HG02571 (cell line): ENCODE measurements at regions not wholly inside any gene's neighbourhood (a gene's known extent, or its start where the extent isn't known, plus 50 kb on each side); places are given as distances from the start of the nearest gene placed in this dataset.

ENCODE experiments used
- ATAC-seq: cut with Tn5 transposase; IDR thresholded peaks from one replicate; pipeline ENCODE4 v1.9.1; 2021; ENCODE audit warnings: mild to moderate bottlenecking, moderate library complexity; ENCODE audit not compliant: unreplicated experiment

DNA sequence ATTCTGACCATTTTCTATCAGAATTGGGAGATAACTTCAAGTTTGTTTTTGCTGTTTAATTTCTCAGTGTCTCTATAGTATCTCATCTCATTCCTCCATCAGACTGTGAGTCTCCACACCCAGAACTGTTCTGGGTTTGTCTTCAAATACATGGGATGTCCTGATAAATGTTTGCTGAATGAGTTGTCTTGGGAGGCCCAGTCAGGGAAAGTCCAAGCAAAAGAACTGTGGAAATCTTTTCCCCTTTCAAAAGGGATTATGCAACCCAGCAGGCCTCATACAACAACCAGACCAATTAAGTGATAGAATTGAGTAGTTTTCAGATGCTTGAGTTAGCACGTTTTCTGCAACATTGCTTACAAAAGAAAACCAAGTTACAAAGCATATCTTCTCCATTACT is 324.4 kb downstream of the BRINP1 start:
- ATAC-seq = no peak

DNA sequence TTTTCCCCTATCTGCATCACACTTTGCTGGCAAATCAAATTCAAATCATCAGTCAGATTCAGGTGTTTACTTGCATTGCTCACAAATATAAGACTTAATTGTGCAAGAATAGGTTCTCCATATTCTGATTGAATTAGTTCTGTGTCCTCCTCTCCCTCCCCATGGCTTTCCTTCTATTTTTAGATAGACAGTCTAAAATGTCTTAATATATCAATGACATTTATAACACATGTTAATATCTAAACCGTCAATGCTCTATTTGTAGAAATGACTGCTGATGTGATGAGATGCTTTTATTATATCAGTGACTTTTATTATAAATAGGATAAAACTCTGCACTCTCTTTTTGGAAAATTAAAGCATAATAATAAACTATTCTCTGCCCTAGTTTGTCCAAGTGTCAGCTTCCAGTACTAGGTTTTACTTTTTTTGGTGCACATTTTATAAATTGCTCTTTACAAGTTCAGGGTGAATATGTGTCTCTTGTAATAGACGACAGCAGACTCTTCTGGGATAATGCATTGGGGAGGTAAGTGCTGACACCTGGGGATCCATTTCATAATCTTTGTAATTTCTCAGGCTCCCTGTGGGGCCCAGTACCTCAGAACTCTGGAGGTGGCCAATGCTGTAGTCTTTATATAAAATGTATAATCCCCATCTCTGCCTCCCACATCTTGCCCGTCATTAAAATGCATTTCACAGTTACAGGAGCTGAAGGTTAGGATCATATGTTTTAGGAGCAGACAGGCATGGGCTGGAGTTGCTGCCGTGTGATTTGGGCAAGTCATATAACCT is 321.5 kb downstream of the BRINP1 start:
- ATAC-seq = no peak

DNA sequence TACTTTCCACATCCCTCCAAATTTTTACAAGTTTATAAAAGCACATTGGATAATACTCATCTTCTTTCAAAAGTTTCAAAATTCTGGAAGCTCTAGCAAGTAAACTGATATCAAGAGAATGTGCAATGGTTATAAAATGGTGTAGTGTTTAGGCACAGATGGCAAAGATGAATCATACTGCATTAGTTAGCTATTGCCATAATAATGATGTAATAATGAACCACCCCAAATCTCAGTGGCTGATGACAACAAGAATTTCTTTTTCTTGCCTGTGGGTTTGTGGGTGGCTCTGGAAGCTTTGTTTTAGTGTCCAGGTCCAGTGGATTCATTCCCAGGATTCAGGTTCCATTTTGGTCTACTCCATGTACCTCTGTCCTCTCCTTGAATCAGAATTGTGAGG is 319.0 kb downstream of the BRINP1 start:
- no peak for ATAC-seq

DNA sequence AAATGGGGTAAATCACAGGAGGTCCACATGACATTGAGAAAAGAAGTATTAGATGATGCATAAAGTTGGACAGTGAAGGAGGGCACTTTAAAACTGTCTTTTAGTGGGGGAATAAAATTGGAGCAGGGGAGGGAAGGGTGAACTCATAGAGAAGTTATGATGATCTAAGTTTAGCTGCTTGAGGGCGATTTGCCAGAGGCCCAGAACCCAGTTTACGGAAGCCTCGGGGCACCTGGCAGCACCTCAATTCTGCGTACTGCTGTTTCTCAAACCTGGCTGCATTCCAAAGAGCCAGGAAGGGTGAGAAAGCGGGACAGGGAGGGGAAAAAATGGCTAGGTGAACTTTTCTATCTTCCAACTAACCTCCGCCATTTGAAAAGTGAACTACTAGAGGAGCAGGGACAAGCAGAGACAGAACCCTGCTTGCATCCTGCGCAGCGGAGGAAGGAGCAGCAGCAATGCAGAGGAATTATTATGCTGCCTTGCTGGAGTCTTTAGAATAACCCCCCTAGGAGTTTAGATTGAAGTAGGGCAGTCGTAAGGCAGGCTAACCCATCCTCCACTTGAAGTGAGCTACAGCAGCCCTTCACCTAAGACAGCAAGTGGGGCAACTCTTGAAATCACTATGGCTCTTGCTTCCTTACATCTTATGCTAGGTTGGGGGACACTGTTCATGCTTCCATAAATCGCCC is 316.8 kb downstream of the BRINP1 start:
- ATAC-seq = no peak

DNA sequence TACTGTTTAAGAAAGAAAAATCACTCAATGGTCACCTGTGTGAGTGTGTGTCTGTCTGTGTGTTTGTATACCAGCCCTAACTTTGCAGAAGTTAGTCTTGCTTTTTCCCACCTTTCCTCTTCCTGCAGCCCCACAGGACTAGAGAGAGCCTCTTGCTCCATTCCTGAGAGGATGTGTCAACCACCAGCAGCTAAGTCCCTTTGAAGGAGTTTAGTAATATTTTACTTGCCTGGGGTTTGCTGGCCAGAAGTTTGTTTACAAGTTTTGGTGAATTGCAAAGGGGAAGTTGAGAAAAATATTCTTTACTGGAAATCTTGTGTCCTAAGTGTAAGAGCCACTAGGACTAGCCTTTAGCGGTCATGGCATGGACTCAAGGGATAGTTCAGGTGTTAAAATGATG is 316.2 kb downstream of the BRINP1 start:
- ATAC-seq = no peak

DNA sequence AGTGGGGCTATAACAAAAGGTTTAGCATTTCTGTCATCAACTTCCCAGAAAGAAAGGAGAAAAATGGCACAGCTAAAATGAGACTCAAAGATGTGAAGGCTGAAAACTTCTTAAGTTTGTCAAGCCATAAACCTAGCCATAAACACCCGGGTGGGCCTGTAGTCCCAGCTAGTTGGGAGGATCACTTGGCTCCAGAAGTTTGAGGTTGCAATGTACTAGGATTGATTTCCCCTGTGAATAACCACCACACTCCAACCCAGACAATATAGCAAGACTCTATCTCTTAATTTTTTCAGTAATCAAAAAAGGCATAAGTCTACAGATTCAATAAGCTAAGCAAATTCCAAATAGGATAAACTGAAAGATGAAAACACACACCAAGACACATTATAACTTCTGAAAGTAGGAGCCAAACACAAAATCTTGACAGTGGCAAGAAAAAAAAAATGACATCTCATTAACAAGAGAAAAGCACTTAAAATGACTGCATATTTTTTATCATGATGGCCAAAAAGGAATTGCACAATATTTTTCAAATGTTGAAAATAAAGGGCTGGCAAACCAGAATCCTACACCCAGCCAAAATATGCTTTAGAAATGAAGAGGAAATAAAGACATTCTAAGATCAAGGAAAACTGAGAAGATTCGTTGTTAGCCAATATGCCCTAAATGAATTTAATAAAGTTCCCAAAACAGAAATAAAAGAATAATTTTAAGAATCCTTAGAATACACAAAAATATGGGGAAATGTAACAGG is 308.4 kb downstream of the BRINP1 start:
- no peak for ATAC-seq

DNA sequence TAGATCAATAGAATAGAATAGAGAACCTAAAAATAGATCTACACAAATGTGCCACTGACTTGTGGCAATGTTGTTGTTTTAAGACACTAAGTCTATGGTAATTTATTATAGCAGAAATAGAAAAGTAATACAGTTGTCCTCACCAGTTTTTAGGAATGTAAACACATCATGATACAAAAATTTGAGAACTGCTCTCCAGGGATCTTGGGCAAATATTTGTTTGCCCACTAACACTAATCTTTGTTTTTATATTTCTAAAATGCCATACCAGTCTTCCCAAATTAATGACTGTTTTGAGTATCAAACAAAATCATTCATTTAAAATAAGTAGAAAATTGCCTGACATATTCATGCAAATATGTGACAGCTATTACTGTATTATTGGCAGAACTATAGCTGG is 297.6 kb downstream of the BRINP1 start:
- ATAC-seq = no peak

DNA sequence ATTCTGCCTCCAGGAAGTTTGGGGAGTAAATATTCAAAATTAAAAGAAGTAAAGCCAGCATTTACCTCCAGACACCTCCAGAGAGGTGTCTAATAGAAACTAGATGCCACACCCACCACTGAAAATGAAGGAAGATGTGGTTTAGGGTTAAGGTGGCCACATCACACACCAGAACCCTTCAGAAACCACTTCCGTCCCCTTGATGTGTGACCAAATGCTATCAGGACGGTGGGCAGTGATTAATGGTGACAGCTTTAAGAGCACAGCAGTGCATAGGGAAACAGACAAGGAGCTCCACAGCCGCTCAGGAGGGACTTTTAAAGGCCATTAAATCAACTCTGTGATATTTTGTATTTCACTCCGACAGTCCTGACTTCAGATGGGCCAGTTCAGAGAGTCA is 295.2 kb downstream of the BRINP1 start:
- ATAC-seq = no peak

DNA sequence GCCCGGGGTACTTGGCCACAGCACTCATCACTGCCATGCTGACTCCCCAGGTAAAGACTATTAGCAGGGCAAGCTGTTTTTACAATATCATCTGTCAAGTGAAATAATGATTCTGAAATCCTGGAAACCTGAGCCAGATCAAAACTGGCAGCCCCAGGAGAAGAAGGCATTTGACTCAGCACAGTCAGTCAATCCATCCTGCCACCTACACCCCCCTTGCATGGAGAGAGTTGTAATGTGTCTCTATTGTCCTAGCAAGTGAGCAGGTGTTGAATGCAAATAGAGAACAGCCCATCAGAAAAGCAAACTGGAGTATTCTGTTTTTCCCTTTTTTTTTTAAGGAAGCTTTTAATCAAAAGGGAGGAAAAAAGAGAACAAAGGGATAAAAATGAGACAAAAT is 291.2 kb downstream of the BRINP1 start:
- no peak for ATAC-seq

DNA sequence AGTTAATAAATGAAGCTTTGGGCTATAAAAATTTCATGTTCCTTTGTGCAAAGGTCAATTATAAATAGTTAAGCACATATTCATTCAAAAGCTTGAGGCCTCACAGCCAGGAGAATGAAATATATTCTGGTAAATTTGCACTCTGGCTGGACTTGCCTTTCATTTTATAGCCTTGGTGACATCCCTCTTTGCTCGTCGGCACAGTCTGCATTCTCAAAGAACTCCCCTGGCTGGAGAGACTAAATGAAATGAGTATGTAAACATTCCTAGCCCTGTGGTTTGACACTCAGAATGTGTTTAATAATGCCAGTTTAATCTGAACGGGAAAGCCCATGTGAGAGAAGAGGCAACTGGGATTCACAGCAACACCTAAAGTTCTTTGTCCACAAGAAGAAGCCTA is 285.6 kb downstream of the BRINP1 start:
- no peak for ATAC-seq

DNA sequence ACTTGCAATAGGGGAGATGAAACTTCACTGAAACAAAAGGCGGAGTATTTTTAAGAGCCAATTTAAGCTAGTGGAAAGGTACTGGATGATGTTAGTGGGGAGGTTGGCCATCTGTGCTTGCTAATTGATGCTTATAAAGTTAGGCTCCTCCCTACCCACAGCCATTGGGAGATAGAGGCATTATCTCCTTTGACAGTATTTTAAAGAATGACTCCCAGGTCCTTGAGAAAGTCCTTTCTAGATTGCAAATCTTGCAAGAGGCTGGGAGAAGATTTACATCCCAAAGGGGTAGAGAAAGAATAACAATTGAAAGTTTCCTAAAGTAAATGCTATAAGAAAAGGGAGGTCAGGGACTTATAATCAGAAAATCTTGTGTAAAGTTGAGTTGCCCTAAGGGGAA is 282.6 kb downstream of the BRINP1 start:
- ATAC-seq = no peak

DNA sequence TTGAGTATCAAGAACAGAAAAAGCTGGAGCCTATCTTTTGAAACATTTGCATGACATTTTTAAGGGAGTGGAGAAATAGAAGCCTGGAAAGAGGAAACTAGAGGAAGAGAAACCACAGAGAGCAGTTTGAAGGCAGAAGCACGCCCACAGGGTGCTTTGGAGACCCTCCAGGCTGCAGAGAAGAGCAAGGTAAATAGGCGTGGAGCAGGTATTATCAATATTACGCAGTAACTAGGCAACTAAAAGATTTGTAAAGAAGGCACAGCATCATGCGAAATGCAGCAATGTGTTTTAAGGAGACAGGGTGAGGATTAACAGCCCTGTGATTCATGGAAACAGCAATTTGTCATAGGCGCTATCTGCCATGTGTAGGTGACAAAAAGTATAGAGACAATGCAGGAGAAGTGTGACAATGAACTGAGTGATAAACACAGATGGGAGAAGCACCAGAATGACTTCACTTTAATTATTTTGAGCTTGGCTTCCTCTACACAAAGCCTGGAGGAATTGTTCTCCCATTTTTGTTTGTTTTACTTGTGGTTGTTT is 281.2 kb downstream of the BRINP1 start:
- no peak for ATAC-seq

DNA sequence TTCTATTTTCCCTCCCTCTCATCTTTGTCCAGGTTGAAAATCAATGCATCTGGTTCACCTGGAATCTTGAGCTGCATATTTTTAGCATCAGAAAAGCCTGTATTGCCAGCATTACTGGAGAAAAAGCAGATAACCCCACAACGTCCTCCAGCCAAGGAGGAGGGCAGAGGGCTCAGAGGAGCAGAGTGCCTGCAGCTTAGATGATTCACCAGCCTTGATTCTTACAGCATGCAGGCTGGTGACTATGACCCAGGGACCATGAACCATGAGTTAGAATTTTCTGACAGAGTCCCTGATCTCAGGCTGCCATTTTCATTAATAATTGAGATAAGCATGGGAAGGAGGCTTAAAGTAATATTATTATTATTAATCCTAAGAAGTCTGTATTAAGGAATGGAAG is 278.2 kb downstream of the BRINP1 start:
- no peak for ATAC-seq

DNA sequence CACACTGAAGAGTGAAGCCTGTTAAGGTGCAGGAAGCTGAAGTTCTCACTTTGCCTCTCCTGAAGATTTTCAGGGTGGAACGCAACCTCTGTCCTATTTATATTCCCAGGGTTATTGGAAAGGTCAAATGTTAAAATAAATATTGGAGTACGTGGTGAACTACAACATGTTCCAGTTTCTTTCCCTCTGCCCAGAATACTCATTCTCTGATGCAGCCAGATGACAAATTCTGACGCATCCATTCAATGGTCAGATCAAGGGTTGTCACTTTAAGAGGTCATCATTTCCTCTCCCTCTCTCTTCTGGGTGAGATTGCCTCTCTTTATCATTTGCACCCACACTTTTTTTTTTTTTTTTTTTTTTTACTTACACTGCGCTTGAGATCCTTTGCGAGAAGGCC is 277.1 kb downstream of the BRINP1 start:
- no peak for ATAC-seq

DNA sequence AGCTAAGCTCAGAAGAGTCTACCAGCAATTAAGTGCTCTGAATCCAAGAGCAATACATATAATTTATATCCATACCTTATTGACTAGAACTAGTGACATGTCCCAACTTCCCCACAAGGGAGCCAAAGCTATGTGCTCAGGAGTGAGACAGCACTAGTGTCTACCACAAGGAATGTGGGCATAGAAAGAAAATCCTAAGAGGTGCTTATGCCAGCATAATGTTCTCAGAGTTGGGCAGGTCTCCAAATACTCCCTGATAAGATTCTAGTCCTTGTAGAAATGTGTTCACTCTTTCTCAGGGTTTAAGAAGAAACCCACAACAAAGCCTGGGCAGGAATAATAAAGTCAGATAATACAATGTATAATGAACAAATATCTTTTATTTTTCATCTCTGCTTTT is 275.1 kb downstream of the BRINP1 start:
- ATAC-seq = no peak

DNA sequence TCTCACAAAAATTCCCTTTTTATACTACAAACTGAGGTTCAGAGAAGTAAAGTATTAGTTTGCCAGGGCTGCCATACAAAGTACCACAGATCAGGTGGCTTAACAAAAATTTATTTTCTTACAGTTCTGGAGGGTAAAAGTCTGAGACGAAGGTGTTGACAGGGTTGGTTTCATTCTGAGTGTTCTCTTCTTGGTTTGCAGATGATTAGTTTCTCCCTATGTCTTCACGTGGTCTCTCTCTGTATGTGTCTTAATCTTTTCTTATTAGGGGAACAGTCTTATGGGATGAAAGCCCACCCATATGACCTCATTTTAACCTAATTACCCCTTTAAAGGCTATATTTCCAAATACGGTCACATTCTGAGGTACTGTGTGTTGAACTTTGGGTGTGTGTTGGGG is 274.2 kb downstream of the BRINP1 start:
- ATAC-seq = no peak

DNA sequence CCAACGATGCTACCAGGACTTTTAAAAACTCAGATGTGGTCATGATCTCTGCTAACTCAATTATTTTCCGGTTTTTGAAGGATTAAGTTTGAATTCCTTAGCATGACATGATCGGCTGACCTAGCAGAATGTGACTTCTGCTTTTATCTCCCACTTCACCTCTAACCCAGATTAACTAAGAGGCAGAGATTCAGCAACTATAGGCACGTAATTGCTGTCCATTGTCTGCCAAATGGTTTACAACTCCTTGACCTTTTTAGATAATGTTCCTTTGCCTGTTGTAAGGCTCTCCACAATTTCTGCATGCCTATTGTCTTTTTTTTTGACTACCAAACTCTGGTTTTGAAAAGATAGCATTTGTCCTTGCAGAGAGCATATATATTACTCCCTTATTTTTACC is 268.2 kb downstream of the BRINP1 start:
- ATAC-seq = no peak

DNA sequence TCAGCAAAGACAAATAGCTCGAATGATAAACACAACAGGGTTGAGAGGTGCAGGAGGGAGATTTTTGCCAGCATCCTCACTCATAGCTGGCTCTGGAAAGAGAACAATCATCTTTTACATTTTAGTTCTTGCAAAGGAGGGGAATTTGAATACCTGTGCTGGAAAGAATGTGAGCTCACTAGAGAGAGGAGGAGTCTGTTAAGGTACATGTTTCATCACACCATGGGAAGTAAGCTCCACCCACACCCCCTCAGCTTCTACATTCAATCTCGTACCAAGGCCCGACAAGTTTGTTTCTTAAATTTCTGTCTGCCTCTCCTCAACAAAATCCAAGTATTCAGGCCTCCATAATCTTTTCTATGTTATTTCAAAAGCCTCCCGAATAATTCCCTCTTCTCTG is 254.6 kb downstream of the BRINP1 start:
- no peak for ATAC-seq
